Mucosa of rectum (tissue), 2 donors: ENCODE measurements at regions not wholly inside any gene's neighbourhood (a gene's known extent, or its start where the extent isn't known, plus 50 kb on each side); places are given as distances from the start of the nearest gene placed in this dataset.

Experiments used
- H3K27ac ChIP-seq, 2 donors: one replicate each; pipeline ENCODE4 v1.7.0; 2013; ENCODE audit warnings: inconsistent platforms in 2 of 2, low read depth in 2 of 2, low read length in 2 of 2
- H3K27me3 ChIP-seq, 2 donors: one replicate each; pipeline ENCODE4 v1.7.0; 2013; ENCODE audit warnings: low read length in 2 of 2; ENCODE audit not compliant: control insufficient read depth in 2 of 2, insufficient read depth in 2 of 2
- H3K36me3 ChIP-seq, 2 donors: one replicate each; pipeline ENCODE4 v1.7.0; 2013; ENCODE audit warnings: low read length in 2 of 2; ENCODE audit not compliant: control insufficient read depth in 2 of 2, insufficient read depth in 2 of 2
- H3K4me1 ChIP-seq, 2 donors: one replicate each; pipeline ENCODE4 v1.7.0; 2013; ENCODE audit warnings: low read length in 2 of 2, mild to moderate bottlenecking in 1 of 2; ENCODE audit not compliant: control insufficient read depth in 2 of 2, insufficient read depth in 2 of 2
- H3K4me3 ChIP-seq, 2 donors: one replicate each; pipeline ENCODE4 v1.7.0; 2013; ENCODE audit warnings: low read length in 2 of 2
- H3K9ac ChIP-seq, 2 donors: one replicate each; pipeline ENCODE4 v1.7.0; 2013; ENCODE audit warnings: low read length in 2 of 2, low read depth in 1 of 2, mild to moderate bottlenecking in 1 of 2
- H3K9me3 ChIP-seq, 2 donors: one replicate each; pipeline ENCODE4 v1.7.0; 2013; ENCODE audit warnings: low read length in 2 of 2; ENCODE audit not compliant: control insufficient read depth in 2 of 2
- donor health status: healthy.
- donor health status: Normal muscosa, but diverticular disease.

DNA sequence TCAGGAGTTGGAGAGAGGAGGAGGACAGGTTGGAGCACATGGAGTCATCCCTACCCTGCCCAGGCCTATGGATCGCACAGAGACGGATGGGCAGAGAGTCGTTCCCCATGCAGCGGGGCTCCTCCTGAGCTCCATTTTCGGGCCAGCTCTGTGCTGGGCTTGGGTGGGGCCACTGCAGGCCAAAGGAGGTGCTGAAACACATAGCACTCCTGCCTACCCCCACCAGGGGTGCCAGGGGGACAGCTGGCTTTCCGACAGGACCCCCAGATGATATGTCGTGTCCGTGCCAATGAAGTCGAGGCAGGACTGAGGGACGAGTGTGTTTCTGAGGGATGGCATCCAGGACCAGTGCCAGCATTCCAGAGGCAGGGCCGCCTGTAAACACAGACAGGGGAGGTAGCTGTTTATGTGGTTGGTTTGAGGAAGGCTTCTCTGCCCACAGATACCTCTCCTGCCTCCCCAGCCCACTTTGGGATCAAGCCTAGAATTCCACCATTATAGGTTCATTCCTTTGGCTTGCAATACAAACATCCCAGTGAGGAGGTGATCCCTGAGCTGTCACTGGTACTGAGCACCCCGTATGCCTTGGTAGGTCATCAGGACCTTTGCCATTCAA lies 116.6 kb downstream of the GLI2 start:
- Histone ChIP-seq H3K4me3 (no peak overlapping the region), H3K9ac (no peak overlapping the region), H3K9me3 (no peaks in the 10 kb centered on the region), H3K36me3 (no peaks in the 10 kb centered on the region), H3K4me1 (no peaks in the 10 kb centered on the region), H3K27ac (no peak overlapping the region), H3K27me3 (no peaks in the 10 kb centered on the region)

- H3K9me3 ChIP-seq: no peaks in the 10 kb centered on the region
- no peaks in the 10 kb centered on the region for H3K27me3 ChIP-seq
- no peaks in the 10 kb centered on the region for H3K36me3 ChIP-seq
- H3K9ac ChIP-seq: no peak overlapping the region
- no peaks in the 10 kb centered on the region for H3K4me1 ChIP-seq
- H3K4me3 ChIP-seq: no peak overlapping the region
- no peak overlapping the region for H3K27ac ChIP-seq
Measured at GRCh38 chr2:120853306-120854013, 117.8 kb downstream of the GLI2 start.

DNA sequence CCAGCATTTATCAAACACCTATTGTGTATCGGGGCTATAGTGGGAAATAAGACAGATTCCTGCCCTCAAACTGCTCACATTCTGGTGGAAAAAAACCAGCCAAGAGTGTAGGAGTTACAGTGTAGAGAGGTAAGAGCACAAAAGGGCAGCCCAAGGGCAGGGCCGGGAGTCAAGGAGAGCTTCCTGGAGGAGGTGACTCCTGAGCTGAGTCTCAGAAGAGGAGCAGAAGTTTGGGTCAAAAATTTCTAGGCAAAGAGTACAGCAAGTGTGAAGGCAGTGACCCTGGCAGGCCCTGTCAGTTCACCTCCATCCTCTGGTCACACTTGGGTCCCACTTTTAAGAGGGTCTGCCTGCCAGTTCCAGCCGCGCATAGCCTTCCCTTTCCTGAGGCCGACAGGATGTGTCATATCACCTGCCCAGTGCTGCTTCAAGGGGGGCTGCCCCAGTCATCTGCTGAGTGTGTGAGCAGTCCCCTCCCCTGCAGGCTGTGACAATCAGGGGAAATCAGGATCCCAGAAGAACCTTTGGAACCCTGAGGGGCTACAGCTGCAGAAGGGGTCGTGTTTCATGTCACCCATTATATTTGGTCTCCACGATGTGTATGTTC lies 118.4 kb downstream of the GLI2 start:
- H3K4me3 ChIP-seq: no peak overlapping the region
- no peak overlapping the region for H3K27ac ChIP-seq
- H3K4me1 ChIP-seq: no peaks in the 10 kb centered on the region
- no peak overlapping the region for H3K9ac ChIP-seq
- no peaks in the 10 kb centered on the region for H3K27me3 ChIP-seq
- H3K9me3 ChIP-seq: no peaks in the 10 kb centered on the region
- no peaks in the 10 kb centered on the region for H3K36me3 ChIP-seq

DNA sequence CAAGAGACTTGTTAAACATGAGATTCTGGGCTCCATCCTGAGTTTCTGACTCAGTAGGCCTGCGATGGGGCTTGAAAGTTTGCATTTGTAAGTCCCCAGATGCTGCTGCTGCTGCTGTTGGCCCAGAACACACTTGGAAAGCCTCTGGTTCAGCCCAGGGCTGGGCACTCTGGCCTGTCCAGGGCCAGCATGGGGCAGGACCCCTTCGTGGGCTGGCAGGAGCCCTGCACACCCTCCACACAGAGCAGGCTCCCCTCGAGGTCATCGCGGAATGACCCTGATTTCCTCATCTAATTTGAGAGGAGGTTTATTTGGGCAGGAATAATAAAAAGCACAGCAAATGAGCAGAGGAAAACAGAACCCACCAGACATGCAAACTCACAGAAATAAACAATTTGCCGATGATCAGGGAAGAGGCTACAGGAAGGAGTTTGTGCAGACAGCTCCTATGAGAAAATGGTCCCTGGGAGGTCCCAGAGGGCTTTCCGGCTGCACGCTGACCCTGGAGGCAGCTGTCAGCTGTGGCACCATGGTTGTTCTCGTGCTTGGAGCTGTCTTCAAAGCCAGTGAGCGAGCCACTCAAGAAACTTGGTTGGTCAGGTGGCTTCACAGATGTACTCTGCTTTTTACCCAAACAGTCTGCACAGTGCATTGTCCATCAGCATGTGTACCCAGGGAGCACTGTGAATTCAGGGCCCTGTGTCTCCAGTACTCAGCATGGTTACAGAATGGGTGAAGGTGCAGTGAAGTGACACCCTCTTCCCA lies 119.3 kb downstream of the GLI2 start:
- no peak overlapping the region for H3K27ac ChIP-seq
- H3K9me3 ChIP-seq: no peaks in the 10 kb centered on the region
- H3K36me3 ChIP-seq: no peaks in the 10 kb centered on the region
- no peak overlapping the region for H3K4me3 ChIP-seq
- no peaks in the 10 kb centered on the region for H3K27me3 ChIP-seq
- no peak overlapping the region for H3K9ac ChIP-seq
- no peaks in the 10 kb centered on the region for H3K4me1 ChIP-seq

DNA sequence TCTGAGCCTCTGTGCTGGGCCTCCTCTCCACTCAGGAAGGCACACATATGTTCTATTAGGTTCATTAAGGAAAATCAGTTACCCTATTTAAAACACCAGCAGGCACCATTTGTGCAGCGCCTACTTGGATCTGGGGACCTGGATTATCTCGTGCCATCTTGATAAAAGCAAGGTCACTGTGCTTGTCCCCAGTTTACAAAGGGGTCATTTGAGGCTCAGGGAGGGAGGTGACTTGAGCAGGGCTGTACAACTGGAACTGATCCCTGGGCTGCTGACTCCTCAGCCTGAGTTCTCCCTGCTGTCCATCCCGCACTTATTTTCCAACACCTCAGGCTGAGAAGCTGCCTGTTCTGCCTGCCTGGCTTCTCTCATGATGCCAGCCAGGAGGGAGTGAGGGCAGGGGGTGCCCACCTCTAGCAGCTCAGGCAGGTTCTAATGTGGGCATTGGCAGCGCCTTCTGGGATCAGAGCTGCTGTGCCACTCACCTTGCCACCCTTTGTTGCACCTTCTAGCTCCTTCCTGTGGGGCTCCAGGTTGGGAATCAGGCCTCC lies 120.3 kb downstream of the GLI2 start:
- Histone ChIP-seq H3K4me1 (no peaks in the 10 kb centered on the region), H3K36me3 (no peaks in the 10 kb centered on the region), H3K4me3 (no peak overlapping the region), H3K27me3 (no peaks in the 10 kb centered on the region), H3K9me3 (no peaks in the 10 kb centered on the region), H3K27ac (no peak overlapping the region), H3K9ac (no peak overlapping the region)

DNA sequence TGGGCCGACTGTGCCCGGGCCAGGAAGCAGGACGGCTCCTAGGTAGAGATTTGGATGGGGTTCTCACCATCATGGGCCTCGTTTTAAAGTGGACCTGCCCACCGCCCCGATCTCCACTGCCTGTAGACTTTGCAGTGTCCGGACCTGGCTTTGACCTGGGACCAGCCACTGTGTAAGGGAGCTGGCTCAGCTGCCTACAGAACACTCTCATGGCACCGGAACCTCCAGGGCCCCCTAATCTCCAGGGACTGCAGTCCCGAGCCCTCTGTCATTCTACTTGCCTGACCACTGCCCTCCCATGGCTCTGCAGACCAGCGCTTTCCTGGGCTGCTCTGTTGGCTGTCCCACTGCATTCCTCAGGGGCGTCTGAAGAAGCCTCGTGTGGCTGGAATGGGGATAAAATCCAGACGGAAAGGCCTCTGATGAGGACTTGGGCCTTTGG lies 120.8 kb downstream of the GLI2 start:
- Histone ChIP-seq H3K4me3 (no peak overlapping the region), H3K27ac (no peak overlapping the region), H3K27me3 (no peaks in the 10 kb centered on the region), H3K9me3 (no peaks in the 10 kb centered on the region), H3K4me1 (no peaks in the 10 kb centered on the region), H3K36me3 (no peaks in the 10 kb centered on the region), H3K9ac (no peak overlapping the region)

GRCh38 chr2:120857422-120857821 lies 121.8 kb downstream of the GLI2 start:
- no peak overlapping the region for H3K4me3 ChIP-seq
- no peak overlapping the region for H3K9ac ChIP-seq
- no peaks in the 10 kb centered on the region for H3K36me3 ChIP-seq
- no peak overlapping the region for H3K27ac ChIP-seq
- no peaks in the 10 kb centered on the region for H3K9me3 ChIP-seq
- H3K4me1 ChIP-seq: peaks cover 0 to 2% of the 10 kb centered on the region in 2 donors
- H3K27me3 ChIP-seq: no peaks in the 10 kb centered on the region

GRCh38 chr2:120857931-120858330 lies 122.3 kb downstream of the GLI2 start:
- Histone ChIP-seq H3K27ac (no peak overlapping the region), H3K9me3 (no peaks in the 10 kb centered on the region), H3K9ac (no peak overlapping the region), H3K4me3 (no peak overlapping the region), H3K27me3 (no peaks in the 10 kb centered on the region), H3K4me1 (peaks cover 0 to 2% of the 10 kb centered on the region in 2 donors), H3K36me3 (no peaks in the 10 kb centered on the region)

DNA sequence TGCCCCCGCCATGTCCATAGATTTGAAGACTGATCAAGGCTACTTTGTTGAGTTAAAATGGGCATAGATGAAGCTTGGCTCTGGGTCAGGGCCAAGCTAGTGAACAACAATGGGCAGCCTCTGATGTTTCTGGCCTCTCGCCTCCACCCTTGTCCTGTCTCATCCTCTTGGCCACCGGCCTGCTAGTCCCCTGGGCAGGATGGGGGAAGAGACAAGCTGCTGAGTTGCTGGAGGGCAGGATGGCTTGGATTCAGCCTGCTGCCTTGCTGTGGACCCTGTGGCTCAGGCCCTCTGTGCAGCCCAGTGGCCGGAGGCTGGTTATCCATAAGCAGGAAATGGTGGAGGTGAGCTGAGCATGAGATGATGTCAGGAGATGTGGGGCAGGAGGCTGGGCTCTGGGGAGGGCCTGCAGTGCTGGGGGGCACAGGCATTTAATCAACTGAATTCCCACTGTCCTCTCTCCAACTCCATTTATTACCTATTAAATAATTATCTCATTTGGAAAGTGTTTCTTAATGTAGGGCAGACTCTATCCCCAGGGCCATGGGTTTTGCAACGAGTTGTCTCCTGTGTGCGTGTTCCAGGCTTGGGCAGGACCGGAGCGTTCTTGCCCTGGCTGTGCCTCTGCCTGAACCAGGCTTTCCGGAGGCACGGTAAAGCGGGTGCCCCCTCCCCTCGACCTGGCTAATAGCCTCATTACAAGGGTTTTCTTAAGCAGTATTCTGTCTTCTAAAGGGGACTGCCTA lies 122.9 kb downstream of the GLI2 start:
- Histone ChIP-seq H3K27me3 (no peaks in the 10 kb centered on the region), H3K27ac (no peak overlapping the region), H3K9ac (no peak overlapping the region), H3K36me3 (no peaks in the 10 kb centered on the region), H3K4me3 (no peak overlapping the region), H3K9me3 (no peaks in the 10 kb centered on the region), H3K4me1 (peaks cover 0 to 2% of the 10 kb centered on the region in 2 donors)
